CD4-positive, alpha-beta memory T cell (primary cell): ENCODE measurements at regions not wholly inside any gene's neighbourhood (a gene's known extent, or its start where the extent isn't known, plus 50 kb on each side); places are given as distances from the start of the nearest gene placed in this dataset.

Experiments
- CTCF ChIA-PET: fragments of 350-600 bp; sonication (Branson Sonifier 250); formaldehyde crosslinking; loops from one replicate; lab custom pipeline; 2021; ENCODE audit warnings: inconsistent platforms; ENCODE audit not compliant: partially characterized antibody; lab: Charles Lee
- POLR2A ChIA-PET: fragments of 350-600 bp; sonication (Branson Sonifier 250); formaldehyde crosslinking; loops from one replicate; lab custom pipeline; 2021; ENCODE audit not compliant: partially characterized antibody; lab: Charles Lee
- DNase-seq, 5 donors: peaks; one replicate each; pipeline versions ENCODE4 v3.0.0 to v3.0.0-alpha.2; 2020 to 2022; ENCODE audit warnings: mixed read lengths in 1 of 5
- H3K27ac ChIP-seq: one replicate; pipeline ENCODE4 v1.7.0; 2013; ENCODE audit warnings: low read depth, low read length
- H3K27me3 ChIP-seq: 2 replicates; pipeline ENCODE4 v1.7.0; 2013; ENCODE audit warnings: mild to moderate bottlenecking, low read length, moderate library complexity; ENCODE audit not compliant: insufficient read depth
- H3K36me3 ChIP-seq: 2 replicates; pipeline ENCODE4 v1.7.0; 2013; ENCODE audit warnings: mild to moderate bottlenecking, low read length, moderate library complexity; ENCODE audit not compliant: insufficient read depth
- H3K4me1 ChIP-seq: 2 replicates; pipeline ENCODE4 v1.7.0; 2013; ENCODE audit warnings: mild to moderate bottlenecking, low read length, moderate library complexity; ENCODE audit not compliant: insufficient read depth
- H3K4me3 ChIP-seq, 2 donors: one replicate each; pipeline ENCODE4 v1.7.0; 2013; ENCODE audit warnings: low read length in 2 of 2, mild to moderate bottlenecking in 1 of 2
- H3K9me3 ChIP-seq, 2 donors: one replicate each; pipeline ENCODE4 v1.7.0; 2013; ENCODE audit warnings: low read length in 2 of 2, control low read depth in 1 of 2; ENCODE audit not compliant: control insufficient read depth in 1 of 2
- H3K27ac Mint-ChIP-seq, 7 donors: one replicate each; pipeline ENCODE4 v1.8.0; 2020 to 2021; ENCODE audit warnings: mixed read lengths in 7 of 7, mild to moderate bottlenecking in 6 of 7, inconsistent platforms in 3 of 7, moderate library complexity in 3 of 7
- H3K27me3 Mint-ChIP-seq, 2 donors: one replicate each; pipeline ENCODE4 v1.8.0; 2020 to 2021; ENCODE audit warnings: mixed read lengths in 2 of 2
- H3K36me3 Mint-ChIP-seq, 2 donors: one replicate each; pipeline ENCODE4 v1.8.0; 2020 to 2021; ENCODE audit warnings: mixed read lengths in 2 of 2, inconsistent platforms in 1 of 2, mild to moderate bottlenecking in 1 of 2
- H3K4me1 Mint-ChIP-seq, 4 donors: one replicate each; pipeline ENCODE4 v1.8.0; 2020 to 2021; ENCODE audit warnings: mixed read lengths in 4 of 4, mild to moderate bottlenecking in 1 of 4
- H3K4me3 Mint-ChIP-seq, 8 donors: one replicate each; pipeline ENCODE4 v1.8.0; 2020 to 2021; ENCODE audit warnings: mixed read lengths in 8 of 8, mild to moderate bottlenecking in 7 of 8, moderate library complexity in 6 of 8, inconsistent platforms in 3 of 8
- H3K9me3 Mint-ChIP-seq, 8 donors: one replicate each; pipeline ENCODE4 v1.8.0; 2020 to 2021; ENCODE audit warnings: mixed read lengths in 8 of 8, mild to moderate bottlenecking in 5 of 8, inconsistent platforms in 3 of 8, moderate library complexity in 1 of 8
- intact Hi-C: fragments of 100-400 bp; cut with micrococcal nuclease; formaldehyde crosslinking; loops from one replicate; pipeline ENCODE4 v1.15.1; 2023

DNA sequence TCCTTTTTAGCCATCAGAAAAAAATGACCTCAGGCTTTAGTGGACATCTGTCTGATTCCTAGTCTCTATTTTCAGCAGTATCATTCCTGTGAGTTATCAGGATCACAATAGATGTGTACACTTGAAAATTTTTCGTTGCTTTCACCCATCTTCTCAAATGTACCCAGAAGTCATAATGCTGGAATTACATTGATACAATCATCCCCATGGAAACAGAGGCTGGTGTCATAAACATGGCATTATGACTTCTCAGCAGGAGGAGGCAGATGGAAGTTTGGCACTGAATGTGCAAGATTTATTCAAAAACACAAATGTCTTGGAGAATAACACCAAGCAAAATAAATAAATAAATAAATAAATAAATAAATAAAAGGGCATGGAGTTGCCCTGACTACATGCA, 292.5 kb downstream of the PHKB start:
- Histone ChIP-seq H3K4me1 (no peaks in the 10 kb centered on the region), H3K4me3 (no peak overlapping the region), H3K27ac (no peak overlapping the region), H3K36me3 (no peaks in the 10 kb centered on the region), H3K27me3 (no peaks in the 10 kb centered on the region), H3K9me3 (no peaks in the 10 kb centered on the region)
- no peaks in the 10 kb centered on the region for H3K4me1 Mint-ChIP-seq
- DNase-seq: no peak
- peaks cover 0 to 6% of the 10 kb centered on the region in 2 donors for H3K27me3 Mint-ChIP-seq
- H3K4me3 Mint-ChIP-seq: no peak overlapping the region
- H3K9me3 Mint-ChIP-seq: peaks cover 0 to 9% (median 5%) of the 10 kb centered on the region in 8 donors
- H3K27ac Mint-ChIP-seq: no peak overlapping the region
- H3K36me3 Mint-ChIP-seq: no peaks in the 10 kb centered on the region
- ChIA-PET POLR2A (no interaction called here), CTCF (no interaction called here)
- intact Hi-C loops: no loop called here
